ENCODE measurements at regions not wholly inside any gene's neighbourhood (a gene's known extent, or its start where the extent isn't known, plus 50 kb on each side); places are given as distances from the start of the nearest gene placed in this dataset.

DNA sequence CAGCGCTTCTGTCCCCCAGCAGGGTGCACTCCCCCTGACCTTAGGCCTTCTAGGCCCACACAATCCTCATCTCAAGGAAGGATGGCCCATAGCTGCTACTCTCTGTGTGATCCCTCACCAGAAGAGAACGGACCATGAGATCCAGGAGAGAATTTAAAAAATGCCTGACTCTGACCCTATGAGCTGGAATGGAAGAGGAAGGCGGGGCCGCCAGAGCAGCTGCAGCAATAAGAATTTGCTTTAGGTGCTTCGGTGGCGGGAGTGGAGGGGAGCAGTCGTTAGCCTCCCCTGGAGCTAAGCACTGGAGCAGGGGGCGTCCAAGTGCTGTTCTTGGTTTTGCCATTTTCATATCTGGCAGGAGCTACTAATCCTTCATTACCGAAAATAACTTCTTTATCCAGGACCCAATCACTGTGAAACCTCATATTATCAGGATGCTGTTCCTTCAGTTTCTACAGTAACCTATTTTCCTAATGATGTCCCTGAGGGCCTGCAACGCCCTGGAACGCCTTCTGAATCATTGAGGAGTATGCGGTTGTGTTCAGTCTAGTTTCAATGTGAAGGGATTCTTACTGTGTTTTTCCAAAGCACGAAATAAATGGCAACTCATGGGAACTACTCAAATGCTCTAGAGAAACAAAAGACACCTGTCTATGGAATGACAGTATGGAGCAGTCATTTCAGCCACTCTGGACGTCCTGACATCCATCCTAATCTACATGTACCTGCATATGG lies 105.1 kb upstream of the SIX2 start:
- no peak overlapping the region for H3K4me3 ChIP-seq (ENCODE audit: low read length)
- TF ChIP-seq, protein P1, sequence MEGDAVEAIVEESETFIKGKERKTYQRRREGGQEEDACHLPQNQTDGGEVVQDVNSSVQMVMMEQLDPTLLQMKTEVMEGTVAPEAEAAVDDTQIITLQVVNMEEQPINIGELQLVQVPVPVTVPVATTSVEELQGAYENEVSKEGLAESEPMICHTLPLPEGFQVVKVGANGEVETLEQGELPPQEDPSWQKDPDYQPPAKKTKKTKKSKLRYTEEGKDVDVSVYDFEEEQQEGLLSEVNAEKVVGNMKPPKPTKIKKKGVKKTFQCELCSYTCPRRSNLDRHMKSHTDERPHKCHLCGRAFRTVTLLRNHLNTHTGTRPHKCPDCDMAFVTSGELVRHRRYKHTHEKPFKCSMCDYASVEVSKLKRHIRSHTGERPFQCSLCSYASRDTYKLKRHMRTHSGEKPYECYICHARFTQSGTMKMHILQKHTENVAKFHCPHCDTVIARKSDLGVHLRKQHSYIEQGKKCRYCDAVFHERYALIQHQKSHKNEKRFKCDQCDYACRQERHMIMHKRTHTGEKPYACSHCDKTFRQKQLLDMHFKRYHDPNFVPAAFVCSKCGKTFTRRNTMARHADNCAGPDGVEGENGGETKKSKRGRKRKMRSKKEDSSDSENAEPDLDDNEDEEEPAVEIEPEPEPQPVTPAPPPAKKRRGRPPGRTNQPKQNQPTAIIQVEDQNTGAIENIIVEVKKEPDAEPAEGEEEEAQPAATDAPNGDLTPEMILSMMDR (IDR thresholded peaks at IDR 0.05; ENCODE audit: low read depth, low read length), result no peak
- TF ChIP-seq EZH2phosphoT487 (IDR thresholded peaks at IDR 0.05; ENCODE audit: low read depth), result no peak
- no peaks in the 10 kb centered on the region for H3K79me2 ChIP-seq (ENCODE audit: low read length)
- no peak overlapping the region for H3K27ac ChIP-seq (ENCODE audit: low read length)
- H3K9ac ChIP-seq (ENCODE audit: low read length), result no peak overlapping the region
- H3K4me2 ChIP-seq (ENCODE audit: low read length), result no peak overlapping the region
- H4K20me1 ChIP-seq (ENCODE audit: insufficient read depth, low read length), result no peaks in the 10 kb centered on the region
- H3K27me3 ChIP-seq (ENCODE audit: low read depth, low read length), result no peaks in the 10 kb centered on the region
- no peaks in the 10 kb centered on the region for H3K9me3 ChIP-seq (ENCODE audit: insufficient read depth, low read length)
- no peaks in the 10 kb centered on the region for H3K36me3 ChIP-seq (replicated peaks; ENCODE audit: low read depth, low read length)
- no peaks in the 10 kb centered on the region for H3K4me1 ChIP-seq (ENCODE audit: low read length)
- H2AFZ ChIP-seq (ENCODE audit: low read depth, low read length), result no peak overlapping the region

DNA sequence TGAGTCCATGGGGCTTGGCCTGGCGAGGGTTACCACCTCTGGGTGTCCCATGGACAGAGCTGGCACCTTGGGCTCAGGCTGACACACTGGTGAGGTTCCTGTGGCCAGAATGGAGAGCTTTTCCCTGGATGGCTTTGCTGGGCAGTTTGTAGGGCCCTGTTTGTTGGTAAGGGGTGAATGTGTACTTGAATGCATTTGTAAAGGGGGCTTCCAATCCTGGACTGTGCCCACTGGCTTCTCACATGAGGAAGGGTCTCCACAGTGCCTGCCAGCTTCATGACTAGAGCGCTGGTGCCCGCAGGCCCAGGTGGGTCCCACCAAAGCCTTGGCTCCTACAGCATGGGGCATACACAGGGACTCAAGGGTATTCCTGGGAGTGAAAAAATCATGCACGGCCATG lies 103.5 kb upstream of the SIX2 start:
- Histone ChIP-seq H4K20me1 (ENCODE audit: insufficient read depth, low read length) (no peaks in the 10 kb centered on the region), H3K9me3 (ENCODE audit: insufficient read depth, low read length) (no peaks in the 10 kb centered on the region), H3K4me1 (ENCODE audit: low read length) (no peaks in the 10 kb centered on the region), H3K36me3 (replicated peaks; ENCODE audit: low read depth, low read length) (no peaks in the 10 kb centered on the region), H3K9ac (ENCODE audit: low read length) (no peak overlapping the region), H3K4me3 (ENCODE audit: low read length) (no peak overlapping the region), H2AFZ (ENCODE audit: low read depth, low read length) (no peak overlapping the region), H3K4me2 (ENCODE audit: low read length) (no peak overlapping the region), H3K79me2 (ENCODE audit: low read length) (no peaks in the 10 kb centered on the region), H3K27me3 (ENCODE audit: low read depth, low read length) (no peaks in the 10 kb centered on the region), H3K27ac (ENCODE audit: low read length) (no peak overlapping the region)
- no peak for TF ChIP-seq EZH2phosphoT487 (IDR thresholded peaks at IDR 0.05; ENCODE audit: low read depth)
- TF ChIP-seq, protein P1 (IDR thresholded peaks at IDR 0.05; ENCODE audit: low read depth, low read length), result no peak

- TF ChIP-seq EZH2phosphoT487 (IDR thresholded peaks at IDR 0.05; ENCODE audit: low read depth), result no peak
- TF ChIP-seq, protein P1 (IDR thresholded peaks at IDR 0.05; ENCODE audit: low read depth, low read length), result no peak
- Histone ChIP-seq H3K27ac (ENCODE audit: low read length) (no peak overlapping the region), H3K9me3 (ENCODE audit: insufficient read depth, low read length) (no peaks in the 10 kb centered on the region), H3K79me2 (ENCODE audit: low read length) (no peaks in the 10 kb centered on the region), H4K20me1 (ENCODE audit: insufficient read depth, low read length) (no peaks in the 10 kb centered on the region), H3K9ac (ENCODE audit: low read length) (no peak overlapping the region), H3K4me1 (ENCODE audit: low read length) (no peaks in the 10 kb centered on the region; the same call in 1 of the 2 replicates), H2AFZ (ENCODE audit: low read depth, low read length) (no peak overlapping the region), H3K36me3 (replicated peaks; ENCODE audit: low read depth, low read length) (no peaks in the 10 kb centered on the region), H3K4me2 (ENCODE audit: low read length) (no peak overlapping the region), H3K27me3 (ENCODE audit: low read depth, low read length) (peaks cover 5% of the 10 kb centered on the region), H3K4me3 (ENCODE audit: low read length) (no peak overlapping the region)
These were observed 95.9 kb upstream of the SIX2 start for GRCh38 chr2:45105050-45105582.

DNA sequence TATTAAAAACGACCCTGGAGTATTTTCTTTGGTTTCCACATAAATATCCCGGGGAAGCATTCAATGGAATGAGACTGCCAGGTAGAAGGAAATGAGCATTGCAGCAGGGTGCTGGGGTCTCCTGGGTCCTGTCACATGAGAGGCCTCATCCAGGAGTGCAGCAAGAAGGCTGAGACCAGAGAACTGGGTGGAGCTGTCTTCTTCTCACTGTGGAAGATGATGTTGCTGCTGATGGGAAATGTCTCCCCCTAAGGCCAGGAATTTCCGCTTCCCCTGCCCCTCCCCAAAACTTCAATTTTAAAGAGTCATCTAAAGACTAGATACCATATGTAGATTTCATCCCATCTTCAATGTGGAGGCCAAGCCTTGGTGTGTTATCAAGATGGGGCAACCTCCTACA lies 95.2 kb upstream of the SIX2 start:
- Histone ChIP-seq H3K4me1 (ENCODE audit: low read length) (no peaks in the 10 kb centered on the region; the same call in 1 of the 2 replicates), H3K9me3 (ENCODE audit: insufficient read depth, low read length) (no peaks in the 10 kb centered on the region), H3K4me2 (ENCODE audit: low read length) (no peak overlapping the region), H3K9ac (ENCODE audit: low read length) (no peak overlapping the region), H3K27me3 (ENCODE audit: low read depth, low read length) (peaks cover 7% of the 10 kb centered on the region), H3K27ac (ENCODE audit: low read length) (no peak overlapping the region), H3K79me2 (ENCODE audit: low read length) (no peaks in the 10 kb centered on the region), H4K20me1 (ENCODE audit: insufficient read depth, low read length) (no peaks in the 10 kb centered on the region), H3K36me3 (replicated peaks; ENCODE audit: low read depth, low read length) (no peaks in the 10 kb centered on the region), H2AFZ (ENCODE audit: low read depth, low read length) (no peak overlapping the region), H3K4me3 (ENCODE audit: low read length) (no peak overlapping the region)
- TF ChIP-seq, protein P1 (IDR thresholded peaks at IDR 0.05; ENCODE audit: low read depth, low read length), result no peak
- TF ChIP-seq EZH2phosphoT487 (IDR thresholded peaks at IDR 0.05; ENCODE audit: low read depth), result no peak
